H4 (cell line): ENCODE measurements at regions not wholly inside any gene's neighbourhood (a gene's known extent, or its start where the extent isn't known, plus 50 kb on each side); places are given as distances from the start of the nearest gene placed in this dataset.
"Not testable (repeated sequence)": the region's sequence is repeated elsewhere in the genome, so short reads cannot be mapped to it uniquely, and the experiment has no call there.

ENCODE experiments used
- DNase-seq: peaks from one replicate; pipeline ENCODE4 v3.0.0-alpha.2; 2015; ENCODE audit warnings: low spot score

DNA sequence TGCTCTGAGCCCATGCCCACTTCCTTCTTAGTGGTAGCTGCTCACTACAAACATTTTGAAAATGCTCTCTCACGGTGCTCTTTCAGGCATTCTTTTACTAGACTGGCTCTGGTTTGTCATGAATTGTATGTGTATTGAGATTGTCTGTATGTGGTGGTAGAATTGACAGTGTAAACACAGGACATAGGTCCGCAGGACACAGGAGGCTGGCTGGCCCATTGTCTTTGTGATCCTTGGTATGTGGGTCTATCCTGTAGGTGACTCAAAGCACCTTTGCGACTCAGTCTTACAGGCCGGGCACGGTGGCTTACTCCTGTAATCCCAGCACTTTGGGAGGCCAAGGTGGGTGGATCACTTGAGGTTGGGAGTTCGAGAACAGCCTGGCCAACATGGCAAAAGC is 250.9 kb downstream of the C12orf75 start:
- no peak for DNase-seq

DNA sequence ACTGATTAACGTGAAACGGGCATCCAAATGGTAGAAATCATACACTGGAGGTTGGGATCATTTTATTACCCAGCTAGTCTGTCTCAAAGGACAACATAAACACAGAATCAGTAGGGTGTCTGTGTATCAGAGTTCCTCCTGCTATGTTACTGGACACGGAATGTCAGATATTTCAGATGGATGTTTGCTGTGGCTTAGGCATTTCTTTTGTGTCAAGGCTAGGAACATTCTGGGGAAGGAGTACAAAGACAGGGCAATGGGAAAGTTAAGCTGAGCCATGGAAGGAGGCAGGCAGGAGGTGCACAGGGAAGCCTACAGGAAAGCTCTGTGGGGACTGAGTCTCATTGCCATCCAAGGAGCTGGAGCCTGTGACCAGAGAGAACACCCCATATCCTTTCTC is 254.6 kb downstream of the C12orf75 start:
- DNase-seq: no peak

GRCh38 chr12:105587237-105587636 is 256.7 kb downstream of the C12orf75 start:
- no peak for DNase-seq

DNA sequence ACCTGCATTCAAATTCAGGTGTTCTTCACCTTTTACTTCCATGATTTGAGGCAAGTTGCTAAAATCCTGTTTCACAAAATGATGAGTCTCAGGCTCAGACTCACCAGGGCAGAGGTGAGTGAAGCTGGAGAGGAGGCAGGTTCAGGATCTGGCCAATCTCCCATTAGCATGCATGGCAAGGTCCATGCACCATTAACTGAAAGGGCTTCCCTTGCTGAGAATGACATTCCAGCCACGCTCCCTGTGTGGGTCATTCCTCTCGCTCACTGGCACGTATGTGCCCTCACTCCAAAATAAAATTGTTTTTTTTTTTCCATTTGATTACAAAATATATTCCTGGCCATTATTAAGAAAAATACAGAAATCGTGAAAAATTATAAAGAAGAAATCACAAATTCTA is 257.6 kb downstream of the C12orf75 start:
- no peak for DNase-seq

- no peak for DNase-seq
Measured at GRCh38 chr12:105590571-105590970, 260.1 kb downstream of the C12orf75 start.

DNA sequence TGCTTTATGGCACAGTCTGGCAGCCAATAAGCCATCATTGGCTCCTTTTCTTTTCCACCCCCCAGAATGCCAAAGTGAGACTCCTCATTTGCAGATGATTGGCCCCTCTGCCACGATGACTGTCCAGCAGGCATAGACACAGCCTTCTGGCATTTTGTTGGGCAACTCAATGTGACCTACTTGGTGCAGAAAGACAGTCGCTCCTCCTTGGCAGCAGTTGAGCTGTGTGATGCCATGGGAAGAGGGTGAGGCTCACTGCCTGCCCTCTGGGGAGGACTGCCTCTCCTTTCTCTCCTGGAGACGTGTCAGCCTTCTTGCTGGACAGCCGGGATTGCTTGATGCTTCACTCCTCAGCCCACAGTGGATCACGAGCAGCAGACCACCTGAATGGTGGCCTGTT is 264.9 kb downstream of the C12orf75 start:
- no peak for DNase-seq

DNA sequence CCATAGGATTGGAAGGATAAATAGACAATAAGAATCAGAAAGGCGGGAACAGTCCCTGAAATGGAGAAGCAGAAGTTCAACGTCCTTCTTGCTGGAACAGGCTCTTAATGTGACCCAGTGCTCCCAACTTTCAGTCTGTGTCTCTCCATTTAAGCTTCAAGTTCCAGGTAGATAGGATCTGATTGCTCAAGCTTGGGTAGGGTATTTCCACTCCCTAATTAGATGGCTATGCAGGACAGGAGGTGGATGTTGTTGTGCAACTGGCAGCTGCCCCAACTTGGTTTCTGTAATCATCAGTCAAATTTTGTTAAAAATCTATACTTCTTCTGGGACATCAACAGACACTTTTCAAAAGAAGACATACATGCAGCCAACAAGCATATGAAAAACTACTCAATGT is 266.2 kb downstream of the C12orf75 start:
- no peak for DNase-seq

- no peak for DNase-seq
Measured at GRCh38 chr12:105598031-105598430, 267.5 kb downstream of the C12orf75 start.

DNA sequence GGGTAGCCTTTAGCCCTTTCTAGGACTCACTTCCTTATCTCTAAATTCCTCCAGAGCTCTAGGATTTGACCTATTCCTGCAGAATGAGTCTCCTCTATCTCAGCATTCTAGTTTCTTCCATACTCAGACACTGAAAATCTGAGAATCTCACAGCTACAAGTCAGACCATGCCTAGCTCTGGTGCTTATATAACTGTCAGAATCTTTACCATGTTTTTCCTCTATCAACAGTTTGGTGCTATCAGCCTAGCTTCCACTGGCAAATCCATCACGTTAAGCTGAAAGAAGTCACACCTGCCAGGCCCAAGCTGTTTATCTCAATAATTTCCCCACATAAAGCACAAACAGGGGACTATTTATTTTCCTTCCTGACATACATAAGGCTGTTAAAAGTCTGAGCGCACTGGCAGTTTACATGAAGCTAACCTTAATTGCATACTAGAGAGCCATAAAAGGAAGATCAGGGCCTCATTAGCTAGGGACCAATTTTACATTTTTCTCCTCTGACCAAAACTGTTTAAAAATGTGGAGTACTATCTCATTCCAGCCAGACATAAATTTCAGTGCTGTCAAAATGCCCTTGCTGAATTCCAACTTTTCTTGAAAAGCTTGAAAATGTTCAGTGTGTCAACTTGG is 270.5 kb downstream of the C12orf75 start:
- DNase-seq: no peak

DNA sequence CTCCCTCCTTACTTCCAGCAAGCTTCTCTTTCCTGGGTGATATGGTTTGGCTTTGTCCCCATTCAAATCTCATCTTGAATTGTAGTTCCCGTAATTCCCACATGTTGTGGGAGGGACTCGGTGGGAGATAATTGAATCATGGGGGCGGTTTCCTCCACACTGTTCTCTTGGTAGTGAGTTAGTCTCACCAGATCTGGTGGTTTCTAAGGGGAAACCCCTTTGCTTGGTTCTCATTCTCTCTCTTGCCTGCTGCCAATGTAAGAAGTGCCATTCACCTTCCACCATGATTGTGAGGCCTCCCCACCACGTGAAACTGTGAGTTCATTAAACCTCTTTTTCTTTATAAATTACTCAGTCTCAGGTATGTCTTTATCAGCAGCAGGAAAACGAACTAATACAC is 271.8 kb downstream of the C12orf75 start:
- not testable (repeated sequence) for DNase-seq

DNA sequence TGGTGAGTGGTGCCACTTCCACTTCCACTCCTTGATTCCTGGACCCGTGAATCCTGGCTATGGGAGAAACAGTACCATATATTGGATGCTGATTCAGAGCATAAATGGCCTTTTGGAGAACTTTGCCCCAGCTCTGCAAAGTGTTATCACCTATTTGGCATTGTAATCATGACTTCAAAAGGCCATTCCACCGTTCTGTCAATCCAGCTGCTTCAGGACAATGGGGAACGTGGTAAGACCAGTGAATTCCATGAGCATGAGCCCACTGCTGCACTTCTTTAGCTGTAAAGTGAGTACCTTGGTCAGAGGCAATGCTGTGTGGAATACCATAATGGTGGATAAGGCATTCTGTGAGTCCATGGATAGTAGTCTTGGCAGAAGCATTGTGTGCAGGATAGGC is 273.8 kb downstream of the C12orf75 start:
- DNase-seq: not testable (repeated sequence)

DNA sequence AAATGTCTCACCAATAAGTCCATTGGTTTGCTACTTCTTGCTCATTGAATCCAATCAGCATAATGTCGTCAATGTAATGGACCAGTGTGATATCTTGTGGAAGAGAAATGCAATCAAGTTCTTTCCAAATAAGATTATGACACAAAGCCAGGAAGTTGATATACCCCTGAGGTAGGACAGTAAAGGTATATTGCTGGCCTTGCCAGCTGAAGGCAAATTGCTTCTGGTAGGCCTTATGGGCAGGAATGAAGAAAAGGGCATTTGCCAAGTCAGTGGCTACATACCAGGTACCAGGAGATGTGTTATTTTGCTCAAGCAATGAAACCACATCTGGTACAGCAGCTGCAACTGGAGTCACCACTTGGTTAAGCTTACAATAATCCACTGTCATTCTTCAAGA is 276.1 kb downstream of the C12orf75 start:
- DNase-seq: not testable (repeated sequence)

DNA sequence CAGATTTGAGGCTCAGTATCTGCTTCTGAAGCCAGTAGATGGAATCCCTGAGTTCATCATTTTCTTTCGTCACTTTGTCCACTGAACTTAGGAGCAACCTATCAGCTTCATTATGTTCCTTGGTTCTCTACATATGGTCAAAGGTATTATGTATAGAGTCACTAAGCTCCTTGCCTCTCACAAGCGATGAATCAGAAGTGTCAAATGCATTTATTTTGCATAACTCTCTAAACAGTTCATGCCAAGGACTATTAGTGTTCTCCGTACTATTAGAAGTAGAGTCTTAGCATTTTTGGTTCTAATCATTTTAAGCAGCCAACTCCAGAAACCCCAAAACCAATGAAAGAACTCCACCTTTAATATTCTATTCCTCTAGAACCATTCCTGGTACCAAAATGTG is 278.5 kb downstream of the C12orf75 start:
- DNase-seq: not testable (repeated sequence)

- DNase-seq: no peak
Measured at GRCh38 chr12:105610459-105610858, 280.0 kb downstream of the C12orf75 start.

DNA sequence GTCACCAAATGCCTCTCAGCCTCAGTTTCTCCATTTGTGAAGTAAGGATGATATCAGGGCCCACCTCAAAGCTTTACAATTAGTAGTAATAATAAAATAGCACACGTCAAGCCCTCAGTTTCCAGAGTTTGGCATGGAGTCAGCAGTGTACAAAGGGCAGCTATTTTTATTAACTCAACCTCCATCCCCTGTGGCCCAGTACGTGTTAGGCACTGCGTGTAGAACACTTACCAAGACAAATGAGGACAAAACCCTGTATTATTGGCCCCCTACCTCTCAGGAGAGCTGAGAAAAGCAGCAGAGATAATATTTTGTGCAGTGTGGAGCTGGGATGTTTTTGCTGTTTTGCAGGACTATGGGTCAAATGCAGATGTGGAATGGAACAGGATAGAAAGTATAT is 280.8 kb downstream of the C12orf75 start:
- DNase-seq: no peak

DNA sequence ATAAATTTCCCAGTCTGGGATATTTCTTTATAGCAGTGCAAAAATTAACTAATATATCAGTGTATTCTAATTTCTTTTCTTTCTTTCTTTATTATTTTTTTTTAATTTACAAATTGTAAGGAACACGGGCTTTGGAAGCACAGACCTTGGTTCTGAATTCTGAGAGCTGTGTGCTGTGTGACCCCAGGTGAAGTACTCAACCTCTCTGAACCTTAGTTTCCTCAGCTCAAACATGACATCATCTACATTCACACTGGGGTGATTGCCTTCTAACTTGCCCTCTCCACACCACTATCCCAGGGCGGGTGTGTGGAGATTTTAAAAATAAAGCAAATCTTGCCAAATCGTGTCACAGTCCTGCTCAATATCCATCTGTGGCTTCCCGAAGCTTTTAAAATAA is 282.8 kb downstream of the C12orf75 start:
- no peak for DNase-seq

- DNase-seq: no peak
Measured at GRCh38 chr12:105613887-105614286, 283.4 kb downstream of the C12orf75 start.

DNA sequence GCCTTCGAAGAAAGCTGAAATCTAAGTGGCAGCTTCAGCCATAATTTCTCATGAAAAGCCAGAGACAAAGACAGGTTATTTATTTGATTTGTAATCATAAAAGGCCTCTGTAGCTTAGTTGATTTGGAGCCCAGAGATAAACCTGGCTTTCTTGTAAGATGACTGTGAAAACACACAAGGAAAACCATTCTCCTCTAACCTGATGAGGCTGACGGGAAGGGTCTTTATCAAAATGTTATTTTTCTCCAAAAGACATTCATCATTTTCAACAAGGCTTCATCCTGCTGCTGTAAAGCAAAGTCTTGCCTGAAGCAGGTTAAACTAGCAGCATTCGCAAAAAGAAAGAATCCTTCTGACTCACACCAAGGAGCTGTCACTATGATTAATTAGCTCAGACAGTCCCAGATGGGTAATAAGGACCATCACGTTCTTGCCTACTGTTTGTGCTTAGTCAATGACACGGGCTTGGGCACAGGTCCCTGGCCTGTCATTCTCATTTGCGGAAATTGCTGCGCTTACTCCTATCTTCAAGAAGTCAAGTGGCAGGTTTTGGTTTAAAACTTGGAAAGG is 286.6 kb downstream of the C12orf75 start:
- no peak for DNase-seq

DNA sequence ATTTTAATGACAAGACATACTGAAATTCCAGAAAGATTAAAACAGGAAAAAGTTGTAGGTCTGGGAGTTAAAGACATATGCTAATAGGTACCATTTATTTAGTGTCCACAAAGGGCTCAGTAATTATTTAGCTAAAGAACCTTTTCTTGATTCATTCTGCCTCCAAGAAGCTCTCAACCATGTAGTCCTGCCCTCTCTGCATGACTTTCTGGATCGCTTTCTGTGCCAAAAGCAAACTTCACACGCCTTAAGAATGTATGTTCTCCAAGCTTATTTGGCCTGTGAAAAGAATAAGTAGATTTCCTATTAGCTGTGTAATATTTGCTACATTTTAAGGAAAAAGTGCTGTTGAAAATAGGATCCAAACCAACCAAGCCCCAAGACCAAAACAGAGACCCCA is 291.7 kb downstream of the C12orf75 start:
- DNase-seq: no peak

DNA sequence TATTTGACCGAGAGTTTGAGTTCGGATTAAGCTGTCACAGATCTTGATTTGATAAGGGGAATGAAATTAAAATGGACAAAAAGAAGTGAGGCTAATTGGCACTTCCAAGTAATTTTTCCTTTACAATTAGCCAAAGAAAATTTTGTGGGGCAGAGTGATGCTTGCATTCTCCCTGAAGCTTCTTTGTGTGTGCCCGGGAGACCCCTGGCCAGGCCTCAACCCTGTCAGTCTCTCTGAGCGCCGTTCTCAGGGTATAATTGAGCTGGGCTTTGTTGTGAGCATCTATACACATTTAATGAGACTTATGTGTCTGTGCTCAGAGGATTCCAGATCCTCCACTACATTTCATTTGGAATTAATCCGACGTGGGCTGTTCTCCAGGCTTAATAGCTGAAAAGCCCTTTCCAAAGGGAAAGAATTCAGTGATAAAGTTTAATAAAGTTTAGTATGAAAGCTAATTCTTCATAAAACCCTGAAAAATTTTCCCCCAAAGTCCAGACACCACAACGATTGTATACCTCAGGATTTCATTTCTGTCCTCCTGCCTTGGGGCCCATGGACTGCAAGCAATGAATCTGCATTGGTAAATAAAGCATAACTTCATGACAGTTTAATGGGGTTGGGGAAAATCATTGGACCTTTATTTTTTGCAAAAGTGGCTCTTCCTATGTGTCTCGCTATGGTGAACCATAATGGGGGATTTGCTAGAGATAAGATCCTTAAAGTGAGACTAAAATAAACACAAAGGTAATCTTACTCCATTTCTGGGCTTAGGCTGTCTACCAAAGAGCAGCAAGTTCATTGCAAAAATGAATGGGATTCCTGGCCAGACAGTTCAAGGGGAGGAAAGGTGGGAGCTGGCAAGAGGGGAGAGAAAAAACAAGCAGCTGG is 292.6 kb downstream of the C12orf75 start:
- no peak for DNase-seq

GRCh38 chr12:105626653-105627052 is 296.2 kb downstream of the C12orf75 start:
- DNase-seq: no peak

- DNase-seq: no peak
Measured at GRCh38 chr12:105637470-105637869, 307.0 kb downstream of the C12orf75 start.

- no peak for DNase-seq
Measured at GRCh38 chr12:105640761-105641160, 310.3 kb downstream of the C12orf75 start.
